Activated naive CD4-positive, alpha-beta T cell treated with anti-CD3 and anti-CD28 coated beads, Interleukin-2, amount 50 U/mL, for 72 hours (primary cell): ENCODE measurements at regions not wholly inside any gene's neighbourhood (a gene's known extent, or its start where the extent isn't known, plus 50 kb on each side); places are given as distances from the start of the nearest gene placed in this dataset.
"Not testable (repeated sequence)": the region's sequence is repeated elsewhere in the genome, so short reads cannot be mapped to it uniquely, and the experiment has no call there.

Experiments used
- ATAC-seq, 2 donors: fragments of 150-1000 bp; cut with Tn5 transposase; 2 replicates each; pipeline ENCODE4 v1.10.0; 2021; ENCODE audit warnings: mild to moderate bottlenecking in 2 of 2, moderate library complexity in 2 of 2
- DNase-seq, 2 donors: peaks; one replicate each; pipeline ENCODE4 v3.0.0; 2021 to 2022; ENCODE audit warnings: low spot score in 2 of 2
- H3K27ac Mint-ChIP-seq, 2 donors: one replicate each; pipeline ENCODE4 v1.8.0; 2022; ENCODE audit warnings: mild to moderate bottlenecking in 2 of 2, mixed read lengths in 2 of 2
- H3K36me3 Mint-ChIP-seq, 2 donors: one replicate each; pipeline ENCODE4 v1.8.0; 2022; ENCODE audit warnings: mixed read lengths in 2 of 2
- H3K9me3 Mint-ChIP-seq, 2 donors: one replicate each; pipeline ENCODE4 v1.8.0; 2022; ENCODE audit warnings: mixed read lengths in 2 of 2

DNA sequence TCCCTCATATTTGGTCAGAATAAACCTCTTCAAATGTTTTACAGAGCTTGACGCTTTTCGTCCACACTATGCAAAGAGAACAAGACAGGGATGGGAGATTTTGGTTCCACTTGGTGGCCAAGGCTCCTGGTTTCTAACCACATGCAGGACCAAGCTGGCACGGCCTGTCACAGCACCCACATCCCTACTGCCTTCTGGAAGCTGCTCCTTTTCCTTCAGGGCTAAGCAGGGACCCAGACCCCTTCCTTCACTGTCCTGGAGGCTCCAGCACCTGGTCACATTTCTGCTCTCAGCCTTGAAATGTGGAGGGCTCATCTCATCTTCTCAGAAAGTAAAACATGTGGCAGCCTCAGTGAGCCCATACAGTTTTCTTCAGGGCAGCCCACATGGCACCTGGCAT is 50.4 kb upstream of the ARHGEF7 start:
- no peak for ATAC-seq
- no peaks in the 10 kb centered on the region for H3K9me3 Mint-ChIP-seq
- no peak overlapping the region for H3K27ac Mint-ChIP-seq
- H3K36me3 Mint-ChIP-seq = peaks cover 0 to 5% of the 10 kb centered on the region in 2 donors
- no peak for DNase-seq

DNA sequence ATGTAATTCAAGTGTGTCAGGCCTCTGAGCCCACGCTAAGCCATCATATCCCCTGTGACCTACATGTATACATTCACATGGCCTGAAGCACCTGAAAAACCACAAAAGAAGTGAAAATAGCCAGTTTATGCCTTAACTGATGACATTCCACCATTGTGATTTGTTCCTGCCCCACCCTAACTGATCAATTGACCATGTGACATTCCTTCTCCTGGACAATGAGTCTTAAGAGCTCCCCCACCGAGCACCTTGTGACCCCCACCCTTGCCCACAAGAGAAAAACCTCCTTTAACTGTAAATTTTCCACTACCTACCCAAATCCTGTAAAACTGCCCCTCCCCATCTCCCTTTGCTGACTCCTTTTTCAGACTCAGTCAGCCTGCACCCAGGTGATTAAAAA is 52.1 kb upstream of the ARHGEF7 start:
- H3K27ac Mint-ChIP-seq = no peak overlapping the region
- H3K36me3 Mint-ChIP-seq = peaks cover 0 to 10% of the 10 kb centered on the region in 2 donors
- H3K9me3 Mint-ChIP-seq = no peaks in the 10 kb centered on the region
- DNase-seq = no peak
- ATAC-seq = no peak

- Mint-ChIP-seq H3K27ac (no peak overlapping the region), H3K9me3 (no peaks in the 10 kb centered on the region)
- ATAC-seq = no peak
Observed at GRCh38 chr13:111062305-111062704, 52.8 kb upstream of the ARHGEF7 start.

DNA sequence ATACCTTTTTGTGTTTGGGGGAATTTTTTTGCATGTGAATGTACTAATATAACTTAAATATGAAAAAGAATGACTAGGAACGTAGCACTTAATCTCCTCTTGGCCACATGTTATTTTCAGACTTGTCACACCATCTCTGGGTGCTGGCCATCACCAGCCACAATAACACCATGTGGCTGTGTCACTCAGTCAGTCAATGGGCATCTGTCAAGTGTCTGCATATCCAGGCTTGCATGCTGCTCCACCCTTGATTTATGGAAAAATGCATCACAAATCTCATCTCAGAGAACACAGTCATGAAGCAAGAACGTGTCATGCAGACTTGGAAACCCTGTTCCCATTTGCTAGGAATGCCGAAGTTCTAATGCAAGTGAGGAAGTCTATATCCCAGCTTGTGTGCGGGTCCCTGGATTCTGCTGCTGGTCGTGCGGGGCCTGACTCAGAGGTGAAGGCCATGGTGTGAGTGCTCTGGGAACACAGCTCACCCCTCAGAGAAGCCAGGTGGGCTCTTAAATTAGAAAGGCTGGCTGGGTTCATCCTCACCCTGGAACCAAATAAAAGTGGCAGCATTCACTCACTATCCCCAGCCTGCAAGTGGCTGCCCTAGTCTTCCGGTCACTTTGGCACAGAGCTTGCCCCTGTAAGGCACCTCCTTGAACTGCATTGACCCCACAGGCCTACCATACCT is 53.6 kb upstream of the ARHGEF7 start:
- DNase-seq (no peak), ATAC-seq (no peak)
- no peak overlapping the region for H3K27ac Mint-ChIP-seq
- H3K9me3 Mint-ChIP-seq = no peaks in the 10 kb centered on the region
- H3K36me3 Mint-ChIP-seq = peaks cover 0 to 10% of the 10 kb centered on the region in 2 donors

More at GRCh38 chr13:111062305-111062704, 52.8 kb upstream of the ARHGEF7 start:
- peaks cover 0 to 10% of the 10 kb centered on the region in 2 donors for H3K36me3 Mint-ChIP-seq
- DNase-seq = no peak

DNA sequence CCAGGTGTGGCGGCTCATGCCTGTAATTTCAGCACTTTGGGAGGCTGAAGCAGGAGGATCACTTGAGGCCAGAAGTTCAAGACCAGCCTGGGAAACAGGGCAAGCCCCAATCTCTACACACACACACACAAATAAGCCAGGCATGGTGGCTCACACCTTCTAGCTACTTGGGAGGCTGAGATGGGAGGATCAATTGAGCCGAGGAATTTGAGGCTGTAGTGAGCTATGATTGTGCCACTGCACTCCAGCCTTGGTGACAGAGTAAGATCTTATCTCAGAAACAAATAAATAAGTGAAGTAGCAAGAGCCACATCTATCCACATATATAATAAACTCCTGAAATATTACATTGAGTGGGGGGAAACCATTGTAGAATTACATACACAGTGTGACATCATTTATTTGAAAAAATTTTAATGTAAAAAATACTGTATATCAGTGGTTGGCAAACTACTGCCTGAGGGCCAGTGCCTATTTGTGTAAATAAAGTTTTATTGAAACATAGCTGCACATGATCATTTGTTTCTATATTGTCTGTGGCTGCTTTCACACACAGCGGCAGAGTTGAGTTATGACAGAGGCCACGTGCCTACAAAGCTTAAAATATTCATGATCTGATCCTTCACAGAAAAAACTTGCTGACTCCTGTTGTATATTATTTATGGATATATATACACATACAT is 54.7 kb upstream of the ARHGEF7 start:
- no peak for ATAC-seq
- Mint-ChIP-seq H3K27ac (no peak overlapping the region), H3K9me3 (no peaks in the 10 kb centered on the region), H3K36me3 (peaks cover 0 to 10% of the 10 kb centered on the region in 2 donors)
- no peak for DNase-seq

DNA sequence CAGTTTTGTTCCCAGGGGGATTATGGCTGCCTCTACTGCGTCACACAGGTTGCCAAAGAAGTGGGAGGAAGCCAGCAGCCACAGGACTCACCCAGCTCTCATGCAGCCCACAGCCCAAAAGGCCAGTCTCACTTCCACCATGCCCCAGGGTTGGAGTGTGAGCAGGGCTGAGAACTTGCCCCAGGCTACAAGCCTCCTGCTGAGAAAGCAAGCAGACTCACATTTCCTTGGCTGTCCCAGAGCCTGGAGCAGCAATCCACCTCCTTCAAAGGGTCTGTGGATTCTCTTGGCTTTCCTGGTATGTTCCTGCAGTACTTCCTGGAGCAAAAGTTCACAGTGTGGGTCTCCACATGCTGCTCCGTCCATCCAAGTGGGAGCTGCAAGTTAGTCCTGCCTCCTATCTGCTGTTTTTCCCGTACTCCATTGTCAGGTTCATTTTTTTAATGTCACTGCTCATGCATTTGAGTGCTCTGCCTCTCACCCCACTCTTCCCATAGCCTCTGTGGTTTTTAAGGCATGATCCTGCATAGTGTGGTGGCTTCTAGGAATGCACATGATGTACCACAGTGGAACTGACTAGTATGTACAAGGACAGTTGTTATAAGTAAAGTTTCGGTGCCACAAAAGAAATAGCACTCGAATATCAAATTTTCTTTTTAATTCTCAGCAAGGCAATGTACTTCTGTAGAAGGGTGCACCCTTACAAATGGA is 56.2 kb upstream of the ARHGEF7 start:
- H3K36me3 Mint-ChIP-seq = peaks cover 0 to 6% of the 10 kb centered on the region in 2 donors
- H3K27ac Mint-ChIP-seq = no peak overlapping the region
- DNase-seq (no peak), ATAC-seq (no peak)
- no peaks in the 10 kb centered on the region for H3K9me3 Mint-ChIP-seq

GRCh38 chr13:111058339-111058738 is 56.8 kb upstream of the ARHGEF7 start:
- not testable (repeated sequence) for H3K27ac Mint-ChIP-seq, H3K9me3 Mint-ChIP-seq, ATAC-seq, H3K36me3 Mint-ChIP-seq, DNase-seq

DNA sequence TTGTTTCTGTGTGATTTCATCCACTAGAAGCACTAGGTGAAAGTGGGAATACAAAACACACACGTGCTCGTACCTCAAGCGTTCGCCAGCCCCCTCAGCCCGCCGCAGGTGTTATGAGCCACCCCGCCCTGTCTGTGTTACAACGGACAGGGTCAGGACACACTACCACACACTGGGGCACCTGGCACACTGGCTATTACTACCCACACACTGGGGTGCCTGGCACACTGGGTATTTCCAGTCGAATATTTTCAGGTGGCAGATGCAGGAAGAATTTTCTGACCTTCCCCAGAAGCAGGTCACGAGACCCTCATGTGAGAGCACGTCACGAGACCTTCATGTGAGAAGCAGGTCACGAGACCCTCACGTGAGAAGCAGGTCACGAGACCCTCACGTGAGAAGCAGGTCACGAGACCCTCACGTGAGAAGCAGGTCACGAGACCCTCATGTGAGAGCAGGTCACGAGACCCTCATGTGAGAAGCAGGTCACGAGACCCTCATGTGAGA is 63.3 kb upstream of the ARHGEF7 start:
- H3K27ac Mint-ChIP-seq, H3K36me3 Mint-ChIP-seq, H3K9me3 Mint-ChIP-seq, DNase-seq, ATAC-seq: not testable (repeated sequence)

DNA sequence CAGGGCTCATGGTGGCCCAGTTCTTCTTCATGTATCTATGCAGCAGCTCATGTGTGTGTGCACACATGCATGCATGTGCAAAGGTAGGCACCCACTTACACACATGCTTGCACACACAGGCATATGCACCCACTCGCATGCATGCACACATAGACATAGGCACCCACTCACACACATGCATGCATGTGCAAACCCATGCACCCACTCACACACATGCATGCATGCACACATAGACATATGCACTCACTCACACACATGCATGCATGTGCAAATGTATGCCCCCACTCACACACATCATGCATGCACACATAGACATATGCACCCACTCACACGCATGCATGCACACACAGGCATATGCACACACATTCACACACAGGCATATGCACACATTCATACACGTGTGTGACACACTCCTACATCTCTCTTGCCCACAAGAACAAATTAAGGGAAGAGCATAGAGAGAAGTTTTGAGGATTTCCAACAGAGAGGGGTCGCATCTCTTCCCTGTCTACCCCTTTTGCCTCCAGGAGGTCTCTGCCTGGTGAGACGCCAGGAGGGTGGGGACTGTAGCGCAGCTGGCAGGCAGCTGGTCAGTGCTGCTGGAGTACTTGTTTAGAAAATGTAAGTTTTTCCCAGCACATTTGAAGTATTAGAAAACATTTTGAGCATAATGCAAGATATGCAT is 63.9 kb upstream of the ARHGEF7 start:
- Mint-ChIP-seq H3K9me3 (no peaks in the 10 kb centered on the region), H3K27ac (no peak overlapping the region), H3K36me3 (no peaks in the 10 kb centered on the region)
- ATAC-seq (no peak), DNase-seq (no peak)

DNA sequence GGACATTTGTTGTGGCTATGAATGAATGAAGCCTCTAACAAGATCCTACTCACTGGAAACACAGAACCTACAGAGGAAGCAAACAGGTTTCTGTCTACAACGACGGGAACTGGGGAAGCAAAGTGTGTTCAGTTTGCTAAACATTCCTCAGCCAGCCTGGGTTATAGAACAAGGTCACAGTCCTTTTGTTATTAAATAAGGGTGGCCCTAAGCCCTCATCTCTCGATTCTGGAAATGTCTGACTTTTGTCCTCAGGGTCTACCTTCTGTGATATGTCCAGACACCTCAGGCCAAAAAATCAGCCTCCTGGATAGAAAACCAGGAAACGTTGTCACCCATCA is 64.6 kb upstream of the ARHGEF7 start:
- DNase-seq (no peak), ATAC-seq (no peak)
- no peaks in the 10 kb centered on the region for H3K9me3 Mint-ChIP-seq
- H3K36me3 Mint-ChIP-seq = no peaks in the 10 kb centered on the region
- H3K27ac Mint-ChIP-seq = no peak overlapping the region

DNA sequence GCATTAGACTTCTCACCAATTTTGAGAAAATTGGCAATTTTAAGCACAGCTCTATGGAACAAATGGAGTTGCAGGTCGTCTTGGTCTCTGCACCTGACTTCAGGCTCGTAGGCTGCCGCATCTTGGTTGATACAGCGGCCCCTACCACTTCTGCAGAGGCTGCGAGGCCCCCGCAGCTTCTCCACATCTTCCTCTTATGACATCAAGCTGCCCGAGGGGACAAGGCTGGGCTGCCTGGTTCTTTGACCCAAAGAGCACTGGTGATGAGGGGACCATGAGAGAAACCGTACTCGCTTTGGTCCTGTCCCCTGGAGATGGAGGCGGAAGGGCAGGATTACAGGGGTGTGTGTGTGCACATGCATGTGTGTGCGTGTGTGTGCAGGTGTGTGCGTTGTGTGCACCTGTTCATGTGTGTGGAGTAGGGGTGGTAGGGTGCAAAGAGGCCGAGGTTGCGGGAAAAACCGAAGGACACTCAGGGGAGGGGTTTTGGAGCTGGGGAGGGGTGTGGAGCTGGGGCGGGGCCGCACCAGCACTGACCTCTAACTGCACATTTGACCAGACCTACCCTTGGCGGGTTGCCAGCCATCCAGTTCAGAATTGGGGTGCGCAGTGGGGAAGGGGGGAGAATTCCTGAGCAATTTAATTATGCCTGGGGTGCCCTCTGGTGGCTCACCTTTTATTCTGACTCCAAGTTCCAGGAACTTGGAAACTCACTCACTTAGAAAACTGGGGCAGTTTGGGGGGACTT is 65.1 kb upstream of the ARHGEF7 start:
- Mint-ChIP-seq H3K36me3 (no peaks in the 10 kb centered on the region), H3K27ac (no peak overlapping the region), H3K9me3 (no peaks in the 10 kb centered on the region)
- ATAC-seq (peak in 1 of 2 donors; percentile 14), DNase-seq (no peak)

- H3K36me3 Mint-ChIP-seq = no peaks in the 10 kb centered on the region
- no peak overlapping the region for H3K27ac Mint-ChIP-seq
- no peaks in the 10 kb centered on the region for H3K9me3 Mint-ChIP-seq
- DNase-seq (no peak), ATAC-seq (no peak)
Observed at GRCh38 chr13:111048387-111048786, 66.7 kb upstream of the ARHGEF7 start.

GRCh38 chr13:111047326-111047725 is 67.8 kb upstream of the ARHGEF7 start:
- ATAC-seq (no peak), DNase-seq (no peak)
- no peaks in the 10 kb centered on the region for H3K36me3 Mint-ChIP-seq
- H3K9me3 Mint-ChIP-seq = no peaks in the 10 kb centered on the region
- H3K27ac Mint-ChIP-seq = no peak overlapping the region

DNA sequence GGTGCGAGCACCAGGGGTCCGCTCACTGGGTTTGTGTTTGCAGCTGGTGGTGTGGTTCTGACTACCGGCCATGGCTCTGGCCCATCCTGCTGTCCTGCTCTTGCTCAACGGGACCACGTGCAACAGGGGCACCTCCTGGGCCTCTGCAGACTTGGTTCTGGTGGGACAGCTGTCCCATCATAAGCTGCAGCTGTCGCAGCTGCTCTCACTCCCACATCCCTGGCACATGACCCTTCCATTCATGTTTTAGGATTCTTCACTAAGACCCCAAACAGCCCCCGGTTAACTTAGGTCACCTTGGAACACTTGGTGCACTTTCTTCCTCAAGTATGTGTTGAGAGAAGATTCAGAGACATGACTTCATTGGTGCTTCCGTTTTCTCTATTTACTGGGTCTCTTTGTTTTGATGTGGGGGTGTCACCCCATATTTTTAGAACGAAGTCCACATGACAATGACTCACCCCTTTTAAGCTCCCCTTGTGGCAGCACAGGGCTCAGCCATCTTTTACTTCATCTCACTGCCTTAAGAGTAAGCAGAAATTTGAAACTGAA is 68.4 kb upstream of the ARHGEF7 start:
- DNase-seq (no peak), ATAC-seq (peak in 1 of 2 donors; percentile 72)
- no peaks in the 10 kb centered on the region for H3K36me3 Mint-ChIP-seq
- peak overlapping the region in 1 of 2 donors; percentile 39 for H3K27ac Mint-ChIP-seq
- H3K9me3 Mint-ChIP-seq = no peaks in the 10 kb centered on the region

DNA sequence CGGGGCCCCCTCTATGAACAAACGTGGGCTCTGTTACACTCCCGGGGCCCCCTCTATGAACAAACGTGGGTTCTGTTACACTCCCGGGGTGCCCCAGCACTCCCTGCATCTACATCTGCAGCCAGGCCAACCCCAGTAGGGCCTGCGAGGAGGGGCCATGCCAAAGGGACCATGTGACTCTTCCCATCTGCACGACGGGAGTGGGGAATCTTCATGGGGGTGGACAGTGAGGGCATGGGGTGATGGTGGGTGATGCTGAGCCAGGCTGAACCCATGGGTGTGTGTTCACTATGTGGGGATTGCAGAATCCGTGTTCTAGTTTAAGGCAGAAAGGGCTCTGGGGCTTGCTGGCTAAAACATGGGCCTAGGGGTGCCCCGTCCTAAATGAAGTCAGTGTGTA is 69.9 kb upstream of the ARHGEF7 start:
- no peaks in the 10 kb centered on the region for H3K9me3 Mint-ChIP-seq
- DNase-seq (no peak), ATAC-seq (no peak)
- no peaks in the 10 kb centered on the region for H3K36me3 Mint-ChIP-seq
- H3K27ac Mint-ChIP-seq = no peak overlapping the region
